ENCODE measurements at regions not wholly inside any gene's neighbourhood (a gene's known extent, or its start where the extent isn't known, plus 50 kb on each side); places are given as distances from the start of the nearest gene placed in this dataset.

GRCh38 chrX:125175991-125176584, 143.6 kb upstream of the TEX13C start:
- H3K56ac ChIP-seq (replicated peaks; ENCODE audit: insufficient read length, low read depth, low read length): no peak overlapping the region
- no peak overlapping the region for H2BK120ac ChIP-seq (replicated peaks; ENCODE audit: low read depth, low read length)
- WGBS, 2 experiments (ENCODE audit: extremely low coverage in 1 of 2, insufficient coverage in 1 of 2, insufficient read length in 1 of 2, insufficient replicate concordance in 2 of 2, low coverage in 1 of 2, low lambda C conversion rate in 2 of 2, missing lambda C conversion rate in 1 of 2): 0% methylated on average over 1 of the region's 1 CpG; no CpG with 5 or more reads in 1 of the 2 experiments
- H3K4me3 ChIP-seq (ENCODE audit: extremely low read depth in 1 of 4, insufficient read depth in 2 of 4, low read depth in 3 of 4, low read length in 4 of 4): no peak overlapping the region
- H4K8ac ChIP-seq (ENCODE audit: extremely low read depth, insufficient read depth, low read length): no peak overlapping the region
- no peak overlapping the region for H3K23ac ChIP-seq (ENCODE audit: insufficient read length)
- H4K91ac ChIP-seq (replicated peaks; ENCODE audit: insufficient read length, low read length): no peak overlapping the region
- H3K27ac ChIP-seq (ENCODE audit: low read depth, low read length): no peak overlapping the region
- H3K14ac ChIP-seq (ENCODE audit: insufficient read length): no peak overlapping the region
- H2AK5ac ChIP-seq (ENCODE audit: low read depth, low read length): no peak overlapping the region
- H2BK20ac ChIP-seq (ENCODE audit: low read length): no peak overlapping the region
- no peaks in the 10 kb centered on the region for H3K23me2 ChIP-seq (ENCODE audit: low read depth, low read length)
- no peaks in the 10 kb centered on the region; a peak in 1 of 7 replicates for H3K4me1 ChIP-seq (replicated peaks in 1 of 4; ENCODE audit: control insufficient read depth in 3 of 4, insufficient read depth in 4 of 4, low read length in 3 of 4)
- no peaks in the 10 kb centered on the region for H3K36me3 ChIP-seq (ENCODE audit: control insufficient read depth in 2 of 4, insufficient read depth in 4 of 4, low read length in 3 of 4)
- H2AFZ ChIP-seq (ENCODE audit: low read length): no peak overlapping the region
- no peak overlapping the region for H2BK15ac ChIP-seq (ENCODE audit: low read length)
- H4K20me1 ChIP-seq (replicated peaks in 1 of 2; ENCODE audit: control insufficient read depth in 1 of 2, insufficient read depth in 2 of 2, low read length in 2 of 2): no peaks in the 10 kb centered on the region
- ChIA-PET CTCF (ENCODE audit: partially characterized antibody) (no interaction called here), POLR2A (ENCODE audit: partially characterized antibody) (no interaction called here)
- H2BK12ac ChIP-seq (ENCODE audit: low read depth, low read length): no peak overlapping the region
- H3K79me1 ChIP-seq (ENCODE audit: low read depth, low read length): no peaks in the 10 kb centered on the region
- H3K27me3 ChIP-seq (replicated peaks in 1 of 4; ENCODE audit: control insufficient read depth in 3 of 4, extremely low read depth in 1 of 4, insufficient read depth in 3 of 4, low read length in 3 of 4): no peaks in the 10 kb centered on the region
- no peak overlapping the region for H2BK5ac ChIP-seq (ENCODE audit: low read depth, low read length)
- H3K4me2 ChIP-seq (ENCODE audit: insufficient read depth in 1 of 2, low read depth in 2 of 2, low read length in 2 of 2): no peak overlapping the region
- no peak for DNase-seq (ENCODE audit: low read depth in 1 of 2, low spot score in 2 of 2)
- H3K9me3 ChIP-seq (ENCODE audit: insufficient read depth in 2 of 2, low read depth in 1 of 2, low read length in 1 of 2): no peaks in the 10 kb centered on the region
- no peak overlapping the region for H4K5ac ChIP-seq (ENCODE audit: insufficient read length, low read depth, low read length)
- no peak overlapping the region for H3K18ac ChIP-seq (ENCODE audit: extremely low read depth, low read length)
- no peak for FAIRE-seq
- H3K79me2 ChIP-seq (ENCODE audit: control insufficient read depth in 1 of 2, insufficient read depth in 2 of 2, low read length in 2 of 2): no peaks in the 10 kb centered on the region
- no peak overlapping the region for H3K9ac ChIP-seq (replicated peaks in 1 of 4; ENCODE audit: extremely low read depth in 1 of 4, low read depth in 3 of 4, low read length in 3 of 4)
- no peak overlapping the region for H3K4ac ChIP-seq (replicated peaks; ENCODE audit: insufficient read length, low read depth, low read length)
- TF ChIP-seq BCL11A (IDR thresholded peaks at IDR 0.05; ENCODE audit: low read depth in 2 of 2, low read length in 2 of 2) (no peak), KDM4A (IDR thresholded peaks at IDR 0.05; ENCODE audit: low read depth, low read length, severe bottlenecking) (no peak), JUND (IDR thresholded peaks at IDR 0.05; ENCODE audit: low read length) (no peak), SRF (IDR thresholded peaks at IDR 0.05; ENCODE audit: low read depth, low read length) (no peak), CHD1 (IDR thresholded peaks at IDR 0.05; ENCODE audit: low read depth, low read length) (no peak), TBP (IDR thresholded peaks at IDR 0.05; ENCODE audit: low read depth, low read length) (no peak), HDAC2 (IDR thresholded peaks at IDR 0.05; ENCODE audit: borderline replicate concordance in 1 of 2, low read depth in 2 of 2, low read length in 2 of 2) (no peak), SP1 (IDR thresholded peaks at IDR 0.05; ENCODE audit: low read depth, low read length) (no peak), SAP30 (IDR thresholded peaks at IDR 0.05; ENCODE audit: insufficient read depth, insufficient replicate concordance, low read length) (no peak), EP300 (IDR thresholded peaks at IDR 0.05; ENCODE audit: borderline replicate concordance in 1 of 2, low read depth in 2 of 2, low read length in 2 of 2) (no peak), CHD2 (IDR thresholded peaks at IDR 0.05; ENCODE audit: low read length) (no peak), SP2 (IDR thresholded peaks at IDR 0.05; ENCODE audit: low read length) (no peak), CTBP2 (IDR thresholded peaks at IDR 0.05; ENCODE audit: borderline replicate concordance, insufficient read depth, insufficient read length, low read length) (no peak), RFX5 (IDR thresholded peaks at IDR 0.05; ENCODE audit: borderline replicate concordance, low read depth, low read length) (no peak), CEBPB (IDR thresholded peaks at IDR 0.05; ENCODE audit: low read depth, low read length) (no peak)

Measured in H1 (cell line).